Cardiac fibroblast (primary cell): ENCODE measurements at regions not wholly inside any gene's neighbourhood (a gene's known extent, or its start where the extent isn't known, plus 50 kb on each side); places are given as distances from the start of the nearest gene placed in this dataset.
"Not testable (repeated sequence)": the region's sequence is repeated elsewhere in the genome, so short reads cannot be mapped to it uniquely, and the experiment has no call there.

Experiments used
- DNase-seq, 2 donors: peaks; one replicate each; pipeline versions ENCODE4 v3.0.0 to v3.0.0-alpha.2; 2010; ENCODE audit warnings: low read depth in 2 of 2
- H3K4me3 ChIP-seq, 2 donors: replicated peaks in 1 of 2; 1 replicate in 1 of 2; 2 replicates in 1 of 2; pipeline ENCODE4 v1.5.1; 2011; ENCODE audit warnings: low read depth in 2 of 2, low read length in 2 of 2, mild to moderate bottlenecking in 2 of 2, moderate library complexity in 1 of 2
- CTCF ChIP-seq: IDR thresholded peaks from one replicate; pipeline ENCODE4 v1.5.1; 2011; ENCODE audit warnings: low read depth, mild to moderate bottlenecking, low read length, inconsistent platforms

GRCh38 chr10:4426866-4427265 lies 399.1 kb upstream of the AKR1E2 start:
- DNase-seq: peak in 1 of 2 donors; percentile 11
- no peak for TF ChIP-seq CTCF
- no peak overlapping the region for H3K4me3 ChIP-seq

GRCh38 chr10:4409319-4409718 lies 416.7 kb upstream of the AKR1E2 start:
- TF ChIP-seq CTCF: no peak
- H3K4me3 ChIP-seq: no peak overlapping the region

GRCh38 chr10:4407783-4408182 lies 418.2 kb upstream of the AKR1E2 start:
- H3K4me3 ChIP-seq: no peak overlapping the region
- TF ChIP-seq CTCF: no peak
- DNase-seq: peak; percentile 39 to 91

More at GRCh38 chr10:4409319-4409718, 416.7 kb upstream of the AKR1E2 start:
- no peak for DNase-seq

GRCh38 chr10:4405828-4406227 lies 420.2 kb upstream of the AKR1E2 start:
- TF ChIP-seq CTCF: no peak
- no peak for DNase-seq
- H3K4me3 ChIP-seq: no peak overlapping the region

- DNase-seq: no peak
- no peak for TF ChIP-seq CTCF
- H3K4me3 ChIP-seq: no peak overlapping the region
Observed at GRCh38 chr10:4403638-4404252, 422.3 kb upstream of the AKR1E2 start.

GRCh38 chr10:4401080-4401479 lies 424.9 kb upstream of the AKR1E2 start:
- not testable (repeated sequence) for DNase-seq

GRCh38 chr10:4399556-4399955 lies 426.5 kb upstream of the AKR1E2 start:
- H3K4me3 ChIP-seq: no peak overlapping the region
- DNase-seq: peak in 1 of 2 donors; percentile 45
- TF ChIP-seq CTCF: no peak

More at GRCh38 chr10:4401080-4401479, 424.9 kb upstream of the AKR1E2 start:
- not testable (repeated sequence) for H3K4me3 ChIP-seq
